GM12878 (cell line): ENCODE measurements at regions not wholly inside any gene's neighbourhood (a gene's known extent, or its start where the extent isn't known, plus 50 kb on each side); places are given as distances from the start of the nearest gene placed in this dataset.

Experiments used
- ATF7 ChIP-seq: fragments of 450-650 bp; IDR thresholded peaks from 2 replicates; pipeline ENCODE4 v1.6.1; 2016; ENCODE audit warnings: low read depth, mild to moderate bottlenecking
- KDM1A ChIP-seq: fragments of 200-600 bp; sonication (generic); IDR thresholded peaks from 2 replicates; pipeline ENCODE4 v1.6.1; 2016; ENCODE audit warnings: borderline replicate concordance
- SIN3A ChIP-seq: IDR thresholded peaks from 2 replicates; pipeline ENCODE4 v1.6.1; 2012; ENCODE audit warnings: low read depth, low read length, improper control_type of control experiment
- TF ChIP-seq, protein P1 (sequence below): fragments of 150-350 bp; IDR thresholded peaks from 2 replicates; pipeline ENCODE4 v1.6.1; 2016; ENCODE audit warnings: low read depth, low read length
- TF ChIP-seq, protein P2 (sequence below), 3 experiments: IDR thresholded peaks in 2 of 3; conservative IDR thresholded peaks in 1 of 3; 2 replicates each; pipeline ENCODE4 v1.5.1; 2011; ENCODE audit warnings: low read depth in 3 of 3, low read length in 3 of 3, mild to moderate bottlenecking in 3 of 3, control low read depth in 2 of 3, moderate library complexity in 2 of 3, inconsistent platforms in 1 of 3, mixed read lengths in 1 of 3; ENCODE audit not compliant: control insufficient read depth in 2 of 3, insufficient read depth in 1 of 3; ENCODE audit errors: extremely low read depth in 1 of 3
- TF ChIP-seq, protein P3 (sequence below): fragments of 450-650 bp; IDR thresholded peaks from 2 replicates; pipeline ENCODE4 v1.6.1; 2018; ENCODE audit warnings: borderline replicate concordance, mild to moderate bottlenecking; ENCODE audit not compliant: partially characterized antibody

DNA sequence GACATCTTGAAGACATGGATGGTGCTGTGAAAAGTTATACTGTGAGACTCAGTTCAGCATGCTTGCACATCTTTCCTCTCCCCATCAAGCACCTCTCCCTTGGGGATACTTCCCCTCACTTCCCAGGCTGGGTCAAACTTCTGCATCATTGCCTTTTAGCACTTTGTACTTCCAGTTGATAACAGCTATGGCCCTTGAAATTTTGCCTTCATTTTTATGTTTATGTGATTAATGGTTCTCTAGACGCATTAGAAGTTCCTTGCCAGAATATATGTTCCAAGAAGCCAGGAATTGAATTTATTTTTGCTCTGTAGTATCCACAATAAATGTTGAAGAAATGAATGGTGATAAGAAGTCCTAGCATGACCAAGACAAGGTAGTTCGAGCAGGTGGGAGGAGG, 120.9 kb upstream of the ST6GAL2 start:
- TF ChIP-seq, protein P1, sequence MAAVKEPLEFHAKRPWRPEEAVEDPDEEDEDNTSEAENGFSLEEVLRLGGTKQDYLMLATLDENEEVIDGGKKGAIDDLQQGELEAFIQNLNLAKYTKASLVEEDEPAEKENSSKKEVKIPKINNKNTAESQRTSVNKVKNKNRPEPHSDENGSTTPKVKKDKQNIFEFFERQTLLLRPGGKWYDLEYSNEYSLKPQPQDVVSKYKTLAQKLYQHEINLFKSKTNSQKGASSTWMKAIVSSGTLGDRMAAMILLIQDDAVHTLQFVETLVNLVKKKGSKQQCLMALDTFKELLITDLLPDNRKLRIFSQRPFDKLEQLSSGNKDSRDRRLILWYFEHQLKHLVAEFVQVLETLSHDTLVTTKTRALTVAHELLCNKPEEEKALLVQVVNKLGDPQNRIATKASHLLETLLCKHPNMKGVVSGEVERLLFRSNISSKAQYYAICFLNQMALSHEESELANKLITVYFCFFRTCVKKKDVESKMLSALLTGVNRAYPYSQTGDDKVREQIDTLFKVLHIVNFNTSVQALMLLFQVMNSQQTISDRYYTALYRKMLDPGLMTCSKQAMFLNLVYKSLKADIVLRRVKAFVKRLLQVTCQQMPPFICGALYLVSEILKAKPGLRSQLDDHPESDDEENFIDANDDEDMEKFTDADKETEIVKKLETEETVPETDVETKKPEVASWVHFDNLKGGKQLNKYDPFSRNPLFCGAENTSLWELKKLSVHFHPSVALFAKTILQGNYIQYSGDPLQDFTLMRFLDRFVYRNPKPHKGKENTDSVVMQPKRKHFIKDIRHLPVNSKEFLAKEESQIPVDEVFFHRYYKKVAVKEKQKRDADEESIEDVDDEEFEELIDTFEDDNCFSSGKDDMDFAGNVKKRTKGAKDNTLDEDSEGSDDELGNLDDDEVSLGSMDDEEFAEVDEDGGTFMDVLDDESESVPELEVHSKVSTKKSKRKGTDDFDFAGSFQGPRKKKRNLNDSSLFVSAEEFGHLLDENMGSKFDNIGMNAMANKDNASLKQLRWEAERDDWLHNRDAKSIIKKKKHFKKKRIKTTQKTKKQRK = no peak
- TF ChIP-seq, protein P2, sequence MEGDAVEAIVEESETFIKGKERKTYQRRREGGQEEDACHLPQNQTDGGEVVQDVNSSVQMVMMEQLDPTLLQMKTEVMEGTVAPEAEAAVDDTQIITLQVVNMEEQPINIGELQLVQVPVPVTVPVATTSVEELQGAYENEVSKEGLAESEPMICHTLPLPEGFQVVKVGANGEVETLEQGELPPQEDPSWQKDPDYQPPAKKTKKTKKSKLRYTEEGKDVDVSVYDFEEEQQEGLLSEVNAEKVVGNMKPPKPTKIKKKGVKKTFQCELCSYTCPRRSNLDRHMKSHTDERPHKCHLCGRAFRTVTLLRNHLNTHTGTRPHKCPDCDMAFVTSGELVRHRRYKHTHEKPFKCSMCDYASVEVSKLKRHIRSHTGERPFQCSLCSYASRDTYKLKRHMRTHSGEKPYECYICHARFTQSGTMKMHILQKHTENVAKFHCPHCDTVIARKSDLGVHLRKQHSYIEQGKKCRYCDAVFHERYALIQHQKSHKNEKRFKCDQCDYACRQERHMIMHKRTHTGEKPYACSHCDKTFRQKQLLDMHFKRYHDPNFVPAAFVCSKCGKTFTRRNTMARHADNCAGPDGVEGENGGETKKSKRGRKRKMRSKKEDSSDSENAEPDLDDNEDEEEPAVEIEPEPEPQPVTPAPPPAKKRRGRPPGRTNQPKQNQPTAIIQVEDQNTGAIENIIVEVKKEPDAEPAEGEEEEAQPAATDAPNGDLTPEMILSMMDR (IDR thresholded peaks at IDR 0.05 in 2 of 3, conservative IDR thresholded peaks at IDR 0.05 in 1 of 3; ENCODE audit: control insufficient read depth in 2 of 3, extremely low read depth in 1 of 3, insufficient read depth in 1 of 3, low read depth in 3 of 3, low read length in 3 of 3) = no peak
- TF ChIP-seq, protein P3, sequence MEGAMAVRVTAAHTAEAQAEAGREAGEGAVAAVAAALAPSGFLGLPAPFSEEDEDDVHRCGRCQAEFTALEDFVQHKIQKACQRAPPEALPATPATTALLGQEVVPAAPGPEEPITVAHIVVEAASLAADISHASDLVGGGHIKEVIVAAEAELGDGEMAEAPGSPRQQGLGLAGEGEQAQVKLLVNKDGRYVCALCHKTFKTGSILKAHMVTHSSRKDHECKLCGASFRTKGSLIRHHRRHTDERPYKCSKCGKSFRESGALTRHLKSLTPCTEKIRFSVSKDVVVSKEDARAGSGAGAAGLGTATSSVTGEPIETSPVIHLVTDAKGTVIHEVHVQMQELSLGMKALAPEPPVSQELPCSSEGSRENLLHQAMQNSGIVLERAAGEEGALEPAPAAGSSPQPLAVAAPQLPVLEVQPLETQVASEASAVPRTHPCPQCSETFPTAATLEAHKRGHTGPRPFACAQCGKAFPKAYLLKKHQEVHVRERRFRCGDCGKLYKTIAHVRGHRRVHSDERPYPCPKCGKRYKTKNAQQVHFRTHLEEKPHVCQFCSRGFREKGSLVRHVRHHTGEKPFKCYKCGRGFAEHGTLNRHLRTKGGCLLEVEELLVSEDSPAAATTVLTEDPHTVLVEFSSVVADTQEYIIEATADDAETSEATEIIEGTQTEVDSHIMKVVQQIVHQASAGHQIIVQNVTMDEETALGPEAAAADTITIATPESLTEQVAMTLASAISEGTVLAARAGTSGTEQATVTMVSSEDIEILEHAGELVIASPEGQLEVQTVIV = no peak
- no peak for TF ChIP-seq KDM1A
- no peak for TF ChIP-seq SIN3A
- TF ChIP-seq ATF7 = no peak
